Non-pigmented ciliary epithelial cell (primary cell): ENCODE measurements at regions not wholly inside any gene's neighbourhood (a gene's known extent, or its start where the extent isn't known, plus 50 kb on each side); places are given as distances from the start of the nearest gene placed in this dataset.
"Not testable (repeated sequence)": the region's sequence is repeated elsewhere in the genome, so short reads cannot be mapped to it uniquely, and the experiment has no call there.

ENCODE experiments used
- DNase-seq: peaks from one replicate; pipeline ENCODE4 v3.0.0-alpha.2; 2010; ENCODE audit warnings: low read depth

DNA sequence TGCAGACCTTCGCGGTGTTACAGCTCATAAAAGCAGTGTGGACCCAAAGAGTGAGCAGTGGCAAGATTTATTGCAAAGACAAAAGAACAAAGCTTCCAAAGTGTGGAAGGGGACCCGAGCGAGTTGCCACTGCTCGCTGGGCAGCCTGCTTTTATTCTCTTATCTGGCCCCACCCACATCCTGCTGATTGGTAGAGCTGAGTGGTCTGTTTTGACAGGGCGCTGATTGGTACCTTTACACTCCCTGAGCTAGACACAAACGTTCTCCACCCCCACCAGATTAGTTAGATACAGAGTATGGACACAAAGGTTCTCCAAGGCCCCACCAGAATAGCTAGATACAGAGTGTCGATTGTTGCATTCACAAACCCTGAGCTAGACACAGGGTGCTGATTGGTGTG is 156.2 kb upstream of the GIMD1 start:
- DNase-seq = not testable (repeated sequence)

DNA sequence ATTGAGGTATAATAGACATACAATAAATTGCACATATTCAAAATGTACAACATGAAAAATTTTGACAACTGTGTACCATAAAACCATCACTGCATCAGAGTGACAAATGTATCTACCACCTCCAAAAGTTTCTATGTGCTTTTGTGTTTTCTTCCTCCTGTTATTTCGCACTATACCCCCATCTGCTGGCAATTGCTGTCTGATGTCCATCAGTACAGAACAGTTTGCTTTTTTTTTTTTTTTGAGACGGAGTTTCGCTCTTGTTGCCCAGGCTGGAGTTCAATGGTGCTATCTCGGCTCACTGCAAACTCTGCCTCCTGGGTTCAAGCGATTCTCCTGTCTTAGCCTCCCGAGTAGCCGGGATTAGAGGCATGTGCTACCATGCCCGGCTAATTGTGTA is 154.3 kb upstream of the GIMD1 start:
- no peak for DNase-seq

DNA sequence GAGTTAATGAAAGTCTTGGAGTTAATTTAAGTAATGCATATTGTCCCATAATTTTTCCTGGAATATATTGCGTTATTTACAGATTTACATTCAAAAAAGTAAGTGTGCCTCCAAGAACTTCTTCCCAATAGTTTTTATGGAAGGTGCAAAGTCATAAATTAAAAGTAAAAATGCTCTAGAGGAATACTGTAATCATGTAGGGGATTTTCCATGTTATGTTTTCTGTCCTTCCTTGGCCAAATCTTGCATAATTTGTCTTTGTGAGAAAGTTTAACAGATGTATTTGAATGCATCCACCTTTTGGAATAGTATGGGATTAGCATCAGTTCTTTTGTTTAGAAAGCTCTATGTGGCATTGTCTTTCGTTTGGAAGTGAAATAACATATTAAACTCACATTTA is 144.1 kb upstream of the GIMD1 start:
- no peak for DNase-seq

DNA sequence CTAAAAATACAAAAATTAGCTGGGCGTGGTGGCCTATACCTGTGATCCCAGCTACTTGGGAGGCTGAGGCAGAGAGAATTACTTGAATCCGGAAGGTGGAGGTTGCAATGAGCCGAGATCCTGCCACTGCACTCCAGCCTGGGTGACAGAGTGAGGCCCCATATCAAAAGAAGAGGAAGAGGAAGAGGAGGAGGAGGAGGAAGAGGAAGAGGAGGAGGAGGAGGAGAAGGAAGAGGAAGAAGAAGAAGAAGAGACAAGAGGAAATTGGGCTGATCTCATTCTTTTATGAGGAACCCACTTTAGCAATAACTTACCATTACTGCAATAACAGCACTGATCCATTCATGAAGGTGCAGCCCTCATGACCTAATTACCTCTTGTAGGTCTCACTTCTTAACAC is 138.9 kb upstream of the GIMD1 start:
- DNase-seq = no peak

DNA sequence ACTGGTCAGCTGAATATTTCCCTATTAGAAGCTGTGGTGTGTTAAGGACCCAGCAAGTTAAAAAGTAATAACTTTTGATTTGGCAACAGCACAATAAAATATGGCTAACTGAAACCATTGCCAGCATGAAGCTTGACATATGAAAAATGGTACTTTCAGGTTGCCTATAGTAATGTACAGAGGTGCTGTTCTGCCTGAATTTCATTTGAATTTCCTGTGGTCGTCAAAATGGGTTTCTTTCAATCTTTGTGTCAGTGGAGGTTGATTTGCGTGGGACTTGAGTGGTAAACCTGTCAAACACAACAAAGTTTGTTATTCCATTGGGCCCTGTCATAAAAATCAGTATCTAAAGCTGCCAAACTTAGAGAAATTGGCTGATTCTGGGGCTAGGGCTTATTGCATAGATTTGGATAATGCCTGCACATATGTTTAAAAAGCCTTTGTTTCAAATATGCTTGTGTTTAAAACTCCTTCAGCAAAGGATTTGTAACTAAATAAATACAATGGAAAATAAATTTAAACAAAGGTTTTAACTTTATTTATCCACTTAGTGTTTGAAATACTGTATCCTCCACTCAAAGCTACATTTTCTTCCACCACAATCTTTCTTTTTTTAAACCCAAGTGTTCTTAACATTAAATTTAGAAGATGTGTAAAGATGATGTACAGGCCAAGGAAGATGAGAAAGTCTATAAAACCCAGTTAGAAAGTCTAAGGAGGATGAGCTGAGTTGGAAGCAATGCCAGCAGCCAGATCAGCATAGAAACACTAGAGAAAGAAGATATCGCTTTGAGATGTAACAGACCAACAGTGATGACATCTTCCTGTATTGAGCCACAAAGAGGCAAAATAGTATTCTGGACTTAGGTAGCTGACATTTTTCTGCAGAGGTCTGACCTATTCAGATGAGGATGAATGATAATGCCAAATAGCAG is 134.8 kb upstream of the GIMD1 start:
- DNase-seq = no peak

DNA sequence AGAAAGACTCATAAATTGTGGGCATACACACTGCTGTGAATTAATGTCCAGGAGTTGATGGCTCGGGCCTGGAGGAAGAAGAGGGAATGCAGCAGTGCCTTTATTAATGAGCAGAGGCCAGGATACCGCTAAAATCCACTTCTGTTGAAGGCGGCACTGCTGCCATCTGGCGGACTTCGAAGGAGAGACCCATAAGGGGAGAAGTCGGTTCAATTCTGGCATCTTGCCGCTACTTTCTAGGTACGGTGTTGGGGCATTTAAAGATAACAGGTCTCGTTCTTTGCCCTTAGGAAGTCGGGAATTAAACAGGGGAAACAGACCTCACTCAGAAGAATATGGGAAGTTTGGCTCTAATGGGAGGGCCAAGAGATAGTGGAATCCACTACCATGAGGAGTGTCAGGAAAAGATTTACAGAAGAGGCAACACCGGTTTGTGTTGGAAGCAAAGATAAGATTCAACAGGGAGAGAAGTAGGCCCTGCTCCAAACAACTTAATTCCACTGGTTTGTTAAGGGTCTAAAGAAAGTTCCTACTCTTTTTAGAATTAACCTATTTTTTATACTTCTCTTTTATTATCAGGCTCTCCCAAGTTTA is 133.6 kb upstream of the GIMD1 start:
- no peak for DNase-seq

DNA sequence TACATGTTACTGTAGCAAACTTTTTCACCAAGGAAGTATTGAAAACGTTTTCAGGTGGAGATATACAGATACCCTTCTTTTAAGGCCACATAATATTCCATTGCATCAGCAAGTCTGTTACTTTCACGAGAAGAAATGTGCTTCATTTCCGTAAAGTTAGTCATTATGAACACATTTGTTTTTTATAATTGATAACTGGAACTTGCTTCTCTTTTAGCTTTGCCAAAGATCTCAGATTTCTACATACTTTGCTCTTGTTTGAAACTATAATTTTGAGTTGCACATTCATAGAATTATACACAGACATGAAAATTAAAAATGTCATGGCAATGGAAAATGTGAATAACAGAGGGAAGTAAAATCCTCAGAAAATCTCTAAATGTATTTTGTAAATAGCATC is 128.7 kb upstream of the GIMD1 start:
- no peak for DNase-seq

DNA sequence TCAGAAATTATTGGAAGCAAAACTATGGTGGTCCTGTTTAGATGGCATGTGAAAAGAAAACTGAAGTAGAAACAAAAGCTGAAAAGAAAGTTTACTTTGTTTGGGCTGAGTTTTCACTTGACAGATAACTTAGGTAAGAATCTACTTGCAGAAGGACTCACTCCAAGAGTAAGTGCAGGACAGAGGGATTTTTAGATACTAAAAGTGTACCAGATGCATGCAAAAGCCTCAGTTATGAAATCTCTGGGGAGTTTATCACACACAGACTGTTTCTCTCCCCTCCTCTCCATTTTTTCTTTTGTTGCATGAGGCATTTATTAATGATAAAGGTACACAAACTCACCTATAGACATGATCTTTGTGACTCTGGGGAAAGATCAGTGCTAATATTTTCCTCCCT is 127.5 kb upstream of the GIMD1 start:
- DNase-seq = no peak

DNA sequence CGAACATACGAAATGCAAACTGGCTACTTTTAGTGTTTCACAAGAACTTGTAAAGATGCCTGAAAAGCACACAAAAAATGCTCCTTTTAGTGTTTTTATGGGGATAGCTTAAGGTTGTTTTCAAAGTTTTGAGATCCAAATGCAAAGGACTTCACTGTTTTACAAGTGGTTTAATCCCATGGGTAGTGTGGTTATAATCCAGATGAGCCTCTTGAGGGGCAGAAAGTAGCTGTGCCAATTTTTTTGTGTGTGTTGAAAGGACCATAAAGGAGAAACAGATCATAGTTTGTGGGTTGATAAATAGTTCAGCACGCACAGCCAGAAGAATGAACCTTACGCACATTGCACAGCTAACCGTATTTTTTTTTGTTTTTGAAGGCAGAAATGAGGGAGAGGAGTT is 126.9 kb upstream of the GIMD1 start:
- no peak for DNase-seq

DNA sequence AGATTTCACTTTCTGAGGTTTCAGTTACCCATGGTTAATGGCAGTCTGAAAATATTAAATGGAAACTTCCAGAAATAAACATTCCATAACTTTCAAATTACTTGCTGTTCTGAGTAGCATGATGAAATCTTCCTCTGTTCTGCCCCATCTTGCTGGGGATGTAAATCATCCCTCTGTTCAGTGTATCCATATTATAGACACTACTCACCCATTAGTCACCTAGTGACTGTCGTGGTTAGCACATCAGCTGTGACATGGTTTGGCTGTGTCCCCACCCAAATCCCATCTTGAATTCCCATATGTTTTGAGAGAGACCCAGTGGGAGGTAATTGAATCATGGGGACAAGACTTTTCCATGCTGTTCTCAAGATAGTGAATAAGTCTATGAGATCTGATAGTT is 125.5 kb upstream of the GIMD1 start:
- DNase-seq = peak; percentile 14

DNA sequence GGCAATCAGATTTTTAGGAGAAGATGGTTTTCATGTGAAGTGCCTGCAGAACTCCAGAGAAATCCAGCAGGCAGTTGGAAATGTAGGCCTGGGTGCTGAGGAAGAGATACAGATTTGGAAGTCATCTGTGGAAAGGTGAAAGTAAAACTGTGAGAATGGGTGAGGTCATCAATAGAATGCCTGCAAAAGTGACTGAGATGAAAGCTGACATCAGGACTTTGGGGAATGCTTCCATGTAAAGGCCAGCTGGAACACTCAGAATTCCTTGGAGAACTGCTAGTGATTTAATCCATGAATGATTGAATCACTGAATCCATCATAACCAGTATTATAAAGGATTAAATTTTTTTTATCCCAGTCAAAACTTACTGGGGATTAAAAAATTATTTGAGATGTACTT is 124.5 kb upstream of the GIMD1 start:
- DNase-seq = no peak

DNA sequence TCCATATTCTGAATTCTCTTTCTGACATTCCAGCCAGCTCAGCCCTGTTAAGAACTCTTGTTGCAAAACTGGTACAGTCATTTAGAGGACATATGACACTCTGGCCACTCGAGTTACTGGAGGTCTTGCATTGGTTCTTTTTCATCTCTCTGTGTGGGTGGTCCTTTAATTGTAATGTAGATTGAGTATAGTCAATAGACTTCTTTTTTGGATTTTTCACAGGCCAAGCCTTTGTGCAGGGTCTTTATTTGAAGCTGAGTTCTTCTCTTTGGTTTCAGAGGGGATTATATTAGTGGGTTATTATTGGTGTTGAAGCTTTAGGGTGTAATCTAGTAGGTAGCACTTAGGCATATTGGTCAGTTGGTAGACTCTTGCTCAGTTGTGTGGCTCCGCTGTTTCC is 118.0 kb upstream of the GIMD1 start:
- no peak for DNase-seq

DNA sequence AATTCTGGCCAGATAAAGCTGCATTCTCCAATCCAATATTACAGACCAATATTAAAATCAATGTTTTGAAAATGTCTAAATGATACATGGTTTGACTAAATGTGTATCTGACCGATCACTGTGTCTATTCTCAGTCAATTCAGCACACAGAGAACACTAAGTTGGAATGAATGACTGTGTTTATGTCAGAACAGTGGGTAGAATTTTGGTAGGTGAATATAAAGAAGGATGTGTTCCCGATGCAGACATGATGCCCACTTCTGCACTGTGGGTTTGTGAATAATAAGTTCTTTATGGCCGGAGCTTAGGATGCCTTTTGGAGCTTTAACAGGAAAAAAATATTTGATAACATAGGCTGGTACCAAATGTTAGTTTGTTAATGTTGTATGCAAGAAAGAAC is 113.2 kb upstream of the GIMD1 start:
- DNase-seq = no peak

DNA sequence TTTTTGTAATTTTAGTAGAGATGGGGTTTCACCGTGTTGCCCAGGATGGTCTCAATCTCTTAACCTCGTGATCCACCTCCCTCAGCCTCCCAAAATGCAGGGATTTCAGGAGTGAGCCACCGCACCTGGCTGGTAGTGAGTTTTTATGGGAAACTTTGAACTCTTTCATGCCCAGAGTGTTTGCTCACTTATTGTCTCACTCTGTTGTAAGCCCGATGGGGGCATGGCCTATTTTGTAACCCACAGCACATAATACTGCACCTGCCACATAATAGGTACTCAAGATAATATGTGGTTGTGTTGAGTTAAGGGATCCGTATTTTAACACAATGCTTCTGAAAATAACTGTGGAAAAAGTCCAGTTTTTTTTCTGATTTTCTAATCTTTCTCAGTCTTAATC is 109.6 kb upstream of the GIMD1 start:
- DNase-seq = no peak

DNA sequence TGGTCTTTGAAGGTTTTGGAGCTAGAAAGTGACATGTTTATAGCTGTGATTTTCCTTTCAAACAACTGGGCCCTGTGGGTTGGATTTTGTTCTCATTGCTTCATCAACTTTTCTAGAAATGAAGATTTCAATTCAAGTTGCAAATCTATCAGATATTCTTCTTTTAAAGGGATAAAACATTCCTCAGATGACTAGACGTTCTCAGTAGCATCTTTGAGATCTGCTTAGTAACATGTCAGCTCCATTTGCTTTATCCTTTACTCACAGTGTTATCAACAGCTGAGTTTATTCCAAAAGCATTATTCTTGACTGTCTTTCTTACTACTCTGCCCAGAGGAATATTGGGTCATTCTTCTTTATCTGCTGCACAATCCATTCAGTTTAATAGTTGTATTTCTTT is 108.2 kb upstream of the GIMD1 start:
- no peak for DNase-seq

DNA sequence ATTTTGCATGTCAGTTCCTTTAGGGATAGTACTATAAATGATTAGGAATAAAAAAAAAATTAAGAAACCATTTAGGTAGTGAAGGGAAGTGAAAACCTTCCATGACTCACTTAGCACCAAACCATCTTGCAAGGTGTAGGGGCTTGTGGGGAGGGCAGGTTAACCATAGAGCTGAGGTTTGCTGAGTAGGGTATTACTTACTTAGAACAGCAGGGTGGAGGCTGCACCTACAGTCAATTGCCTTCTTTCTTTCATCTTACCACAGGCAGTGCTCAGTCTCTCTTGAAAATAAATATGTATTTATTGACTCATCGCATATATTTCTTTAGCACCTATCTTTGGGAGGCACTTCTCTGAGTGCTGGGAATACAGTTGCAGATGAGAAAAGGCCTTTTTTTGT is 104.9 kb upstream of the GIMD1 start:
- DNase-seq = no peak

DNA sequence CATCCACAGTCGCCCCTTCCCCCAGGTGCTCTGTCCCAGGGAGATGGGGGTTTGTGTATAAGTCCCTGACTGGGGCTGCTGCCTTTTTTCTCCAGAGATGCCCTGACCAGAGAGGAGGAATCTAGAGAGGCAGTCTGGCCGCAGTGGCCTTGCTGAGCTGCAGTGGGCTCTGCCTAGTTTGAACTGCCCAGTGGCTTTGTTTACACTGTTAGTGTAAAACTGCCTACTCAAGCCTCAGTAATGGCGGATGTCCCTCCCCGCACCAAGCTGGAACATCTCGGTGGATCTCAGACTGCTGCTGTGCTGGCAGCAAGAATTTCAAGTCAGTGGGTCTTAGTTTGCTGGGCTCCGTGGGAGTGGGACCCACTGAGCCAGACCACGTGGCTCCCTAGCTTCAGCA is 102.6 kb upstream of the GIMD1 start:
- DNase-seq = no peak

DNA sequence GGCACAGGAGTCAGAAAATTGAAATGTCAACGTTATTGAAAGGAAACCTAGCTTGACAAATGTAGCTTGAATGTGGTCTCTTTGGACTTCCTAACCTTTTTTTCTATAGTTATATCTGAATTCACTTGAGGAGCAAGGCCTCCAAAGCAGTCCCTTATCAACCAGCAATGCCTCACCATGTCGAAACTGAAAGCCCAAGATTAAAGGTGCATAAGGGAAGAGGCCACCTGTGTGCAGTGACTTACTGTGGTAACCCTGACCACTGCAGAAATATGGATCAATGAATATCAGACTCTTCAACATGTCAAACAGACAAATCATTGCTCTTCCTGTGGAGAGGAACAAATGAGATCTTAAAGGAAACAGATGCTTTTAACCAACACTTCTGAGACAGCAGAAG is 95.0 kb upstream of the GIMD1 start:
- no peak for DNase-seq

DNA sequence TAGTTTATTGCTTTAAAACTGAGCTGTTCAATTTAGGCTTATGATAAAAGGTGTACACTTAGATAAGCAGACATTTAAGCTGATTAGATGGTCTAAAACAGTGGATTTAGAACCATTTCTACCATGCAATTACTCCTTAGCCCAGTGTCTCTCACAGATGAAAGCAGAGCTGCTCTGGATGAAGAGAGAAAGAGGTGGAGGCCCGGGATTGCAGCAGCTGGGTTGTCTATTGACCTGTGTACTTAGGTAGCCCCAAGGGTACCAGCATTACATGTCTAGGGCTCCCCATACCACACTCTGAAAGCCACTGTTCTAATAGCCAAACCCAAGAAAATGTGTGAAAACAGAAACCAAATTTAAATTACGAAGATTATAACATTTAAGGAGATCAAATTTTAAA is 86.0 kb upstream of the GIMD1 start:
- DNase-seq = no peak

DNA sequence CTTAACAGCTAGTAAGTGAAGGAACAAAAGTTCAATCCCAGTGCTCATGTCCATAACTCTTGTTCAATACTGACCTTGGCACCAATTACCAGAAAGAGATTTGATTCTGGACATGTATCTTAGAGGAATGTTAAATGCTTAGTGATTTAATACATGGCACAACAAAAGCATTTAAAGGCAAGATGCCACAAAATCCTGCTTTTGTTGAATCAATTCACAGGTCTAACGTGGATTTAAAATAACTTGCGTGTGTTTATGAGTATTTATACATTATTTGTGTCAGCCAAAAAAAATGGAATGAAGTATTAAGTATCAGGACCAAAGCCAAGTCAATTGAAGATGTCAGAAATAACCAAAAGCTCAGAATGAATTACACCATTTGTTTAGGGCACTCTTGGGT is 85.4 kb upstream of the GIMD1 start:
- DNase-seq = no peak

DNA sequence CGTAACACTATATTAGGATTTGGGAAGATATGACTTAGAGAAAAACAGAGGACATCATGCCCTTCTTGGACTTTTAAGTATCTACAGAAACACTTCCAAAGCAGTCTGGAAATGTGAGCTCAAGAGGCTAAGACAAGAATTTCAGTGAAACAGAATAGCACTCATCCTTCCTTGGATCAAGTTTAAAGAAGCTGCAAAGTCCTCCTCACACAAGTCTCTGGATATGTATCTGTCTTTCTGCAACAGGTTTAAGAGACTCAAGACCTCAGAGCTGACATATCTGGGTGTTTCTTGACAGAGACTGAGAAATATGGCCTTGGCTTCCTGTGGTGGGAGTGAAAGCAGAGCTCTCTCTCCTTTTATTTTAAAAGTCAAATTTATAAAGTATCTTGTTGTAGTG is 82.5 kb upstream of the GIMD1 start:
- no peak for DNase-seq

DNA sequence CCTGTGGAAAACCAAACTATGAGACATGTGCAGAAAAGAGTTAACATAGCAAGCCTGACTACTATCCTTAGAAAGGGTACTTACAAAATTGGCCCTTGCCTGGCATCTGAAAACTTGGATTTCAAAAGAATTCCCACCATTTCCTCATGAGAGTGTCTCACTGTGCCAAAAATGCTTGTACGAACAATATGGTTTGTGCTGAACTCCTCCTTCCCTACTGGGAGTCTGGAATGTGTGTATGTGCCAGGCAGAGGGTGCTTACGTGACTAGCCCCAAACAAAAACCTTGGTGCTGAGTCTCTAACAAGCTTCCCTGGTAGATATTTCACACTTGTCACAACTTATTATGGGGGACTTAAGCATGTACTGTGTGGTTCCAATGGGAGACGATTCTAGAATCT is 81.7 kb upstream of the GIMD1 start:
- DNase-seq = no peak

DNA sequence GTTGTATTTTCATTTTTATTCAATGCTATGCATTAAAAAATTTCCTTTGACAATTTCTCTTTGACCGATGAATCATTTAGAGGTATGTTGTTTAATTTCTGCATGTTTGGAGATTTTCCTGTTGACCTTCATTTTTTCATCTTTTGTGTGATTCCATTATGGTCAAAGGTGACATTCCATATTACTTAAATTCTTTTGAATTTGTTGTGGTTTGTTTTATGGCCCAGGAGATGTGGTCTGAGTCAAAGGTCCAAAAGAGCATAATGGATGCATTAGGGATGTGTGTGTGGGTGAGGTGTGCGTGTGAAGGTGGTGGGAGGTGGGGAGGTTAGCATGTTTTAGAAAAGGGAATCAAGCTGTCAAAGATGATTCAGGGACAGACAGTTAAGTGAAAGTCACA is 76.0 kb upstream of the GIMD1 start:
- DNase-seq = no peak

DNA sequence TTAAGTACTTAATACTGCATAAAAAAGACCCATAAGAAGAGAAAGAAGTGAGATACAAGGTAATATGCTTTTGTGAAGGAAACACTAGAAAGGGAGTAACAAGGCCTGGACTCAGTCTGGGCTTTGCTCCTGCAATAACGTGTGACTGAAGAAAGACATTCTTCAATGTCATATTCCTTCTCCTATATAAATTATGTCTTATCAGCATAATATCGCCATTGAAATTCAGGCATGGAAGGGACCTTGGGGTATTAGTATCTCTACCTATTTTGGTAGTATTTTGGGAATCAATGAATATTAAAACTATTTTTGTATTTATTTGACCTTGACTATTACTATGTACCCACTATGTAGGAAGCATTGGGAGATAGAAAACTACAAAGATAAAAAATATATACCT is 62.2 kb upstream of the GIMD1 start:
- DNase-seq = no peak
